AG09319 (cell line): ENCODE measurements at regions not wholly inside any gene's neighbourhood (a gene's known extent, or its start where the extent isn't known, plus 50 kb on each side); places are given as distances from the start of the nearest gene placed in this dataset.

Experiments
- DNase-seq: peaks from one replicate; pipeline ENCODE4 v3.0.0-alpha.2; 2010; ENCODE audit warnings: low read depth; ENCODE audit errors: extremely low read depth
- TF ChIP-seq, protein P1 (sequence below): IDR thresholded peaks from 2 replicates; pipeline ENCODE4 v1.5.1; 2011; ENCODE audit warnings: low read depth, mild to moderate bottlenecking, inconsistent platforms, low read length, moderate library complexity

DNA sequence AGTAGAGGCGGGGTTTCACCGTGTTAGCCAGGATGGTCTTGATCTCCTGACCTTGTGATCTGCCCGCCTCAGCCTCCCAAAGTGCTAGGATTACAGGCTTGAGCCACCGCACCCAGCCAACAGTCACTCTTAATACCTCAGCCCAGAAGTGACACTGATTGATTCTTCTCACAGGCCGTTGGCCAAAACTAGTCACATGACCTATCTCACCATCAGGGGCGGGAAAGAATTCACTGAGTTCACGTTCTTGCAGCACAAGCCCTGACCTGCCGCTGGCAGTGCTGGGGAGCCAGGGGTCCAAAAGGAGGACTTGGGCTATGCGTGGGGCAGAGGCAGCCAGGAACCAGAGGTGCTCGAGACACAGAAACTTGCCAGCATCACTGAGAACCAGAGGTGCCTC, 55.0 kb upstream of the CPLX2 start:
- DNase-seq, result no peak
- TF ChIP-seq, protein P1, sequence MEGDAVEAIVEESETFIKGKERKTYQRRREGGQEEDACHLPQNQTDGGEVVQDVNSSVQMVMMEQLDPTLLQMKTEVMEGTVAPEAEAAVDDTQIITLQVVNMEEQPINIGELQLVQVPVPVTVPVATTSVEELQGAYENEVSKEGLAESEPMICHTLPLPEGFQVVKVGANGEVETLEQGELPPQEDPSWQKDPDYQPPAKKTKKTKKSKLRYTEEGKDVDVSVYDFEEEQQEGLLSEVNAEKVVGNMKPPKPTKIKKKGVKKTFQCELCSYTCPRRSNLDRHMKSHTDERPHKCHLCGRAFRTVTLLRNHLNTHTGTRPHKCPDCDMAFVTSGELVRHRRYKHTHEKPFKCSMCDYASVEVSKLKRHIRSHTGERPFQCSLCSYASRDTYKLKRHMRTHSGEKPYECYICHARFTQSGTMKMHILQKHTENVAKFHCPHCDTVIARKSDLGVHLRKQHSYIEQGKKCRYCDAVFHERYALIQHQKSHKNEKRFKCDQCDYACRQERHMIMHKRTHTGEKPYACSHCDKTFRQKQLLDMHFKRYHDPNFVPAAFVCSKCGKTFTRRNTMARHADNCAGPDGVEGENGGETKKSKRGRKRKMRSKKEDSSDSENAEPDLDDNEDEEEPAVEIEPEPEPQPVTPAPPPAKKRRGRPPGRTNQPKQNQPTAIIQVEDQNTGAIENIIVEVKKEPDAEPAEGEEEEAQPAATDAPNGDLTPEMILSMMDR, result no peak

- TF ChIP-seq, protein P1, result no peak
- DNase-seq, result no peak
Measured at GRCh38 chr5:175819090-175819425, 52.3 kb upstream of the CPLX2 start.

- TF ChIP-seq, protein P1, result no peak
- DNase-seq, result no peak
Measured at GRCh38 chr5:175820230-175820629, 51.1 kb upstream of the CPLX2 start.
